Skin of body (tissue), 1 donor: ENCODE measurements at regions not wholly inside any gene's neighbourhood (a gene's known extent, or its start where the extent isn't known, plus 50 kb on each side); places are given as distances from the start of the nearest gene placed in this dataset.

Source experiments
- DNase-seq: peaks from one replicate; lab custom pipeline; 2025; lab: John Stamatoyannopoulos, UW

GRCh38 chr17:83177611-83178532, 98.5 kb downstream of the METRNL start:
- DNase-seq, result no peak

- no peak for DNase-seq
These were observed 99.3 kb downstream of the METRNL start for GRCh38 chr17:83178533-83179304.

GRCh38 chr17:83179374-83179773, 100.0 kb downstream of the METRNL start:
- DNase-seq, result no peak

DNA sequence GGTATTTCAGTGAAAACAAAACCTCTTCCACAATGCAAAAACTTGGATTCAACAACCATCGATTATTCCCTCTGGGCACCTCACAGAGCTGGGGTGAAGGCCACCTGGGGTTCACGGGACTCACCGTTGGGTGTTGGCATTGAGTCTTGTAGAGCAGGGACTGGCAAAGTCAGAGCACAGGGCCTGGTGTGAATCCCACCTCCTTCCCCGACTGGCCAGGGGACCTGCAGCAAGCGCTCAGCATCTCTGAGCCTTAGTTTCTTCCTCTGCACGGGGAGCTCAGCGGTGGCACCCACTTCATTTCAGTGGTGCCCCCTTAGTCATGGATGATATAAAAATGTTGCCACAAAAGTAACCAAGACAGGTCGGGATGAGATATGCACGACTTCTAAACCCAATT, 100.4 kb downstream of the METRNL start:
- DNase-seq, result no peak

GRCh38 chr17:83180264-83180995, 101.0 kb downstream of the METRNL start:
- DNase-seq, result no peak

GRCh38 chr17:83180996-83181481, 101.6 kb downstream of the METRNL start:
- DNase-seq, result no peak

GRCh38 chr17:83181991-83182619, 102.7 kb downstream of the METRNL start:
- DNase-seq, result no peak

GRCh38 chr17:83182620-83183101, 103.3 kb downstream of the METRNL start:
- DNase-seq, result no peak

DNA sequence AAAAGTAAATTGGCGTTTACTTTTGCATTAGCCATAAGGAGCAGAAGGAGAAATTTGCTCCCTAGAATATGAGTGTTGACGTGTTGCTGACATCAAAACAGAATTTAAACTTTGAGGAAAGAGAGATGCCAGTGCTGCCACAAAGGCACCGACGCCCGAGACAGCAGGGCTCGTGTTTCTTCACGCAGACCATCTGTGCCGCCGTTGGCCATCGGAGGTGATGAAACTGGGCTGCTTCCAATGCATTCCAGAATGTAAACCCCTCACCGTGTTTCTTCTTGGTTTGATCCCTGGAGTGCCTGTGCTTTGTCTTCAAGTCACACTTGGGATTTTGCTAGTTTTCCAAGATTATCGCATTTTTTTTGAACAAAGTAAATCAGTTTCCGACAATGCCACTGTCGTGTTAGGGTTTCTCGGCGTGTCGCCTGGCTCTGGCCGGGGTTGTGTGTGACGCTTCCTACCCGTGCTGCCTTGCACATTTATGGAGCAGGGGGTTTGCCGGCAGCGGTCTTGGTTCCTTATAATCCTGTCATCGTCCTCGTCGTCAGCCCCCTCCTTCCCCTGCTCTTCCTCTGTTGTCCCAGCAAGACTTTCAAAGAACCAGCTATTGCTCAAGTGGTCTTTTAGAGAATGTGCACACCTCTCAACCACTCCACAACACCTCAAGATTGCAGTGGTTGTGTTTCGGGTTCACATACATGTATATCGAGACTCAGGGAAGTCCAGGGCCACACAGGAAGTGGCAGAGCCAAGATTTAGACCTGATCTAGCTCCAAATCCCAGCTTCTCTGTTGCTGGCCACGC, 103.9 kb downstream of the METRNL start:
- DNase-seq, result no peak

DNA sequence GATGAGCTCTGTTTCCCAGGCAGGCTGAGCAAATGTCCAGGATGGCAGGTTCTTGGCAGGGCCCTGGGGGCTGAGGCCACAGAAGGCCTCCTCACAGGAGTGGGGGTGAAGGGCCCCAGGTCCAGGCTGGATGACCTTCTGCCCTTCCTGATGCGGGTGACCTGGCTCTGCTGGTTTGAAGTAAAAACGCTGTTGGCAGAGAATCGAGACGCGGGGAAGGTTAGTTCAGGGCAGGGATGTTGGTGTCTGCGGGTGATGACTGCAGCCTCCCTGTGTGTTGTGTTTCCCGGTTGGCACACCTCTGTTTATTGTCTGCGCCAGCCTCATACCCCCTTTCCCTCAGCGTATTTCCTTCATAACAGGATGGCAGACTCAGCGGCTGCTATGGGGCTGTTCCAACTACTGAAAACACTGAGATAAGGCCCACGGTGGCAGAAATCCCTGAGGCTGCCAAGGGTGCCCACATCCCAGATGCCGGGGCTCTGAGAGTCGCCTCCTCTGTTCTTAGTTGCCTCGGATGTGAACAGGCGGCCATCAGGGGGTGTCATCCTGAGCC, 104.6 kb downstream of the METRNL start:
- no peak for DNase-seq

GRCh38 chr17:83185023-83186002, 105.9 kb downstream of the METRNL start:
- no peak for DNase-seq

GRCh38 chr17:83186226-83186625, 106.8 kb downstream of the METRNL start:
- no peak for DNase-seq

DNA sequence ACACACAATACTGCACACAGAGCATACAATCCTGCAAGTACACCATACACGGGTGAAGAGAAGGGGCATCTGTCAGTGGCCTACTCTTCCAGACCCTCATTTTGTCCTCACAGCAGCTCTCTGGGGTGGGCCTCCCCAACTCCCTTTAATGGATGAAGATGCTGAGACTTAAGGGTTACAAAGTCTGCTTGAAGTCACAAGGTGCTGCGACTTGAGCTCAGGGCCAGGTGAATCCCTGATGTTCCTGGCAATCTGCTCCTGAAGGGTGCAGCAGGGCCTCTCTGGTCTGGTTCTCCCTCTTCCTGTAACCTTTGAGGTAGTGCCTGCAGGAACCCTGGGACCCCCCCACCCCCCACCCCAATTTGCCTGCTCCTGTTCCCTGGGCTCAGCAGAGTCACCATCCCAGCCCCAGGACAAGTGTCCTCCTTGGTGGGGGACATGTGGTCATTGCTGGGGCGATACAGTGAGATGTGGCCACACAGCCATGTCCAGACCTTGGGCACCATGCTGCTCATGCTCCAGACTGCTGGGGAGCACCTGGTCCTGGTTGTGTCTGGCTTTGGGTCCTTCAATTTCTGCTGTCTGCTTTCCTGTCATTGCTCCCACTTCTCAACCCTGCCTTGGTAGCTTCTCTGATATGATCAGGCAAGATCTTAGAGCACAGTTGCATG, 107.5 kb downstream of the METRNL start:
- no peak for DNase-seq

DNA sequence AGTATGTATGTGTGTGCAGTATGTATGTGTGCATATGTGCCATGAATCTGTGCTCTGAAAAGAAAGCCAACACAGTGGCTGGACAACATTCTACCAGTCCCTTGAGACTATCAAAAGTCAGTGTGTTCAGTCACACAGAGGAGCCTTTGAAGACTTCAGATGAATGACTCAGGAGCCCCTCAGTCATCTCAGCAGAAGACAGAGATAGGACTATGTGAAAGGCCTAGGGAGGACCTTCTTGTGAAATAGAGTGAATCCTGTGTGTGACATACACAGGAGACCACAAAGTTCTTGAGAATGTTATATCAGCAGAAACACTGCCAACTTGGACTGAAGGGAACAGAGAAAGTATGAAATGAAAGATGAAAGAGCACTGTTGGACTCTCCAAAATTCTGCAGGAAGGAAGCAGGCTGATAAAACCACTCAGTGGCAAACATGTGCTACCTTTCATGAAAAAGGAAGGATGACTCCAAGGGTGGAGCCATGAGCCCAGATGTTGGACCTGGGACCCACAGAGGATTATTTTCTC, 108.4 kb downstream of the METRNL start:
- no peak for DNase-seq

DNA sequence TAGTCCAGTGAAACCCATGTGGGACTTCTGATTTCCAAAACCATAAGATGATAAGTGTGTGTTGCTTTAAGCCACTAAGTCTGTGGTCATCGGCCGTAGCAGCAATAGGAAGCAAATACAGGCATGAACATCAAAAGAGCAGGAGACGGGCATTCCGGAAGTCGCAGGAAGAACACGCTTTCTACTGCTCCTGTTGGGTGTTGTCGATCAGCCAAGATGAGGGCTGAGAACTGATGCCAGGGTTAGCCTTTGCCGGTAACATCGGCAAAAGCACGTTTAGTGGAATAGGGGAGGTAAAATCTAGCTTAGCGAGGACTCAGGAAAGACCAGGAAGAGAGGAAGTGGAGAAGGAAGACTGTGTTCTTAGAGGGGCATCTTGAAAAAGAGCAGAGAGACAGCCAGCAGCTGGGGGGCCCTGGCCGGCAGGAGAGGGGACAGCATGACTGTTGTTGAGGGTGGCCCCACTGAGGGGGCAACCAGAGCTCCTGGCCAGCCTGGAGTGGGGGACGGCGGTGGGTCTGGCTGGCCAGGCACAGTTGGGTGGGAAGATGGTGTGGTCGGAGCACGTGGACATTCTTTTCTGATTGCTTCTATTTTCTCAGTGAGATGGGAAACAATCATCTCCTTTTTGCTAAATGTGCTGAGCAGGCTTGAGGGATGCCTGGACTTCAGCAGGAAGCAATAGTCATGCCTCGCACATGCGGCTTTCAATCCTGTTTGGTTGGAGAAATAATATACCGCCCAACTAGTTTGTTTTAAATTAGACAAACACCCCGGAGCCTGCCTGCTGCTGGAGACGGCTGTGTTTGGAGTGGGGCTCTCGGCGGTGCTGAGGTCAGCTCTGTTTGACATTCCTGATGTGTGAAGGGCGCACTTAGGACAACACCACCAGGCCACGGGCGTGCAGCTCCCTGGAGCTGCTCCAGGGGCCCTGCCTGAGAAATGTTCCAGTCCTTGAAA, 109.9 kb downstream of the METRNL start:
- DNase-seq, result peak; percentile 84

- no peak for DNase-seq
These were observed 110.6 kb downstream of the METRNL start for GRCh38 chr17:83190004-83190385.
